Gastrocnemius medialis (tissue), 4 donors: ENCODE measurements at regions not wholly inside any gene's neighbourhood (a gene's known extent, or its start where the extent isn't known, plus 50 kb on each side); places are given as distances from the start of the nearest gene placed in this dataset.

Experiments used
- POLR2A ChIP-seq, 2 donors: fragments of 450-650 bp; IDR thresholded peaks; one replicate each; pipeline ENCODE4 v1.6.1; 2017; ENCODE audit warnings: antibody characterized with exemption in 2 of 2, mild to moderate bottlenecking in 2 of 2, moderate library complexity in 2 of 2
- TF ChIP-seq, protein P1 (sequence below), 5 experiments: fragments of 450-650 bp in 3 of 5; fragments of 200-600 bp in 2 of 5; sonication (generic) in 2 of 5; IDR thresholded peaks in 4 of 5; conservative IDR thresholded peaks in 1 of 5; 1 replicate in 4 of 5; 2 replicates in 1 of 5; pipeline ENCODE4 v1.5.1; 2016 to 2019; ENCODE audit warnings: antibody characterized with exemption in 5 of 5, mild to moderate bottlenecking in 3 of 5, moderate library complexity in 3 of 5

- TF ChIP-seq, protein P1, sequence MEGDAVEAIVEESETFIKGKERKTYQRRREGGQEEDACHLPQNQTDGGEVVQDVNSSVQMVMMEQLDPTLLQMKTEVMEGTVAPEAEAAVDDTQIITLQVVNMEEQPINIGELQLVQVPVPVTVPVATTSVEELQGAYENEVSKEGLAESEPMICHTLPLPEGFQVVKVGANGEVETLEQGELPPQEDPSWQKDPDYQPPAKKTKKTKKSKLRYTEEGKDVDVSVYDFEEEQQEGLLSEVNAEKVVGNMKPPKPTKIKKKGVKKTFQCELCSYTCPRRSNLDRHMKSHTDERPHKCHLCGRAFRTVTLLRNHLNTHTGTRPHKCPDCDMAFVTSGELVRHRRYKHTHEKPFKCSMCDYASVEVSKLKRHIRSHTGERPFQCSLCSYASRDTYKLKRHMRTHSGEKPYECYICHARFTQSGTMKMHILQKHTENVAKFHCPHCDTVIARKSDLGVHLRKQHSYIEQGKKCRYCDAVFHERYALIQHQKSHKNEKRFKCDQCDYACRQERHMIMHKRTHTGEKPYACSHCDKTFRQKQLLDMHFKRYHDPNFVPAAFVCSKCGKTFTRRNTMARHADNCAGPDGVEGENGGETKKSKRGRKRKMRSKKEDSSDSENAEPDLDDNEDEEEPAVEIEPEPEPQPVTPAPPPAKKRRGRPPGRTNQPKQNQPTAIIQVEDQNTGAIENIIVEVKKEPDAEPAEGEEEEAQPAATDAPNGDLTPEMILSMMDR (IDR thresholded peaks at IDR 0.05 in 4 of 5, conservative IDR thresholded peaks at IDR 0.05 in 1 of 5): no peak
- TF ChIP-seq POLR2A (IDR thresholded peaks at IDR 0.05): no peak
Measured at GRCh38 chr2:100716581-100716980, 103.4 kb upstream of the NPAS2 start.
